WTC11 (cell line): ENCODE measurements at regions not wholly inside any gene's neighbourhood (a gene's known extent, or its start where the extent isn't known, plus 50 kb on each side); places are given as distances from the start of the nearest gene placed in this dataset.
"Not testable (repeated sequence)": the region's sequence is repeated elsewhere in the genome, so short reads cannot be mapped to it uniquely, and the experiment has no call there.

ENCODE experiments used
- ATAC-seq: fragments of 200-7000 bp; cut with Tn5 transposase; 2 replicates; pipeline ENCODE4 v1.10.0; 2021; ENCODE audit warnings: mild to moderate bottlenecking, moderate library complexity
- CTCF ChIA-PET: fragments of 300-600 bp; sonication (Branson Sonifier 250); formaldehyde crosslinking; loops from one replicate; lab custom pipeline; 2021; ENCODE audit warnings: antibody characterized with exemption; lab: Charles Lee
- POLR2A ChIA-PET: fragments of 350-600 bp; sonication (Branson Sonifier 250); formaldehyde crosslinking; loops from one replicate; lab custom pipeline; 2021; ENCODE audit warnings: antibody characterized with exemption; lab: Charles Lee
- DNase-seq: peaks from one replicate; pipeline ENCODE4 v3.0.0; 2021; ENCODE audit warnings: low spot score
- H3K27ac Mint-ChIP-seq: 2 replicates; pipeline ENCODE4 v1.8.0; 2021; ENCODE audit warnings: mixed read lengths
- H3K27me3 Mint-ChIP-seq: 2 replicates; pipeline ENCODE4 v1.8.0; 2021; ENCODE audit warnings: low read depth, mild to moderate bottlenecking, moderate library complexity, mixed read lengths
- H3K36me3 Mint-ChIP-seq: 2 replicates; pipeline ENCODE4 v1.8.0; 2021; ENCODE audit warnings: mixed read lengths
- H3K4me1 Mint-ChIP-seq: 2 replicates; pipeline ENCODE4 v1.8.0; 2022; ENCODE audit warnings: mixed read lengths
- H3K4me3 Mint-ChIP-seq: 2 replicates; pipeline ENCODE4 v1.8.0; 2021; ENCODE audit warnings: mild to moderate bottlenecking, moderate library complexity, mixed read lengths
- H3K9me3 Mint-ChIP-seq: 2 replicates; pipeline ENCODE4 v1.8.0; 2021; ENCODE audit warnings: mixed read lengths
- ATF1 ChIP-seq: sonication (generic); formaldehyde crosslinking; IDR thresholded peaks from 2 replicates; pipeline ENCODE4 v1.8.1; 2023; ENCODE audit warnings: mild to moderate bottlenecking, moderate library complexity, missing genetic modification reagents
- ATF2 ChIP-seq: sonication (generic); formaldehyde crosslinking; IDR thresholded peaks from 2 replicates; pipeline ENCODE4 v1.8.1; 2022; ENCODE audit warnings: low read depth, missing genetic modification reagents, borderline replicate concordance
- CDX4 ChIP-seq: fragments of 250-450 bp; sonication (Bioruptor Pico); IDR thresholded peaks from 2 replicates; pipeline ENCODE4 v1.9.0; 2021; ENCODE audit warnings: moderate library complexity, mild to moderate bottlenecking, inconsistent platforms, borderline replicate concordance
- CREM ChIP-seq: sonication (generic); formaldehyde crosslinking; IDR thresholded peaks from 2 replicates; pipeline ENCODE4 v1.8.1; 2022; ENCODE audit warnings: mild to moderate bottlenecking, missing genetic modification reagents, moderate library complexity
- CTCF ChIP-seq: fragments of 200-600 bp; IDR thresholded peaks from 2 replicates; pipeline ENCODE4 v1.8.0; 2022; ENCODE audit warnings: antibody characterized with exemption
- ESRRA ChIP-seq: sonication (generic); formaldehyde crosslinking; IDR thresholded peaks from 2 replicates; pipeline ENCODE4 v1.8.1; 2022; ENCODE audit warnings: mild to moderate bottlenecking, missing genetic modification reagents, borderline replicate concordance
- GRHL2 ChIP-seq: fragments of 250-450 bp; sonication (Bioruptor Pico); IDR thresholded peaks from 2 replicates; pipeline ENCODE4 v1.8.0; 2022; ENCODE audit warnings: mild to moderate bottlenecking, moderate library complexity; ENCODE audit not compliant: insufficient replicate concordance, severe bottlenecking
- HMGXB4 ChIP-seq: sonication (generic); formaldehyde crosslinking; IDR thresholded peaks from 2 replicates; pipeline ENCODE4 v1.8.1; 2023; ENCODE audit warnings: mild to moderate bottlenecking, moderate library complexity, missing genetic modification reagents
- IRF1 ChIP-seq: sonication (generic); formaldehyde crosslinking; IDR thresholded peaks from 2 replicates; pipeline ENCODE4 v1.8.0; 2023; ENCODE audit warnings: missing genetic modification reagents
- IRF2 ChIP-seq: sonication (generic); formaldehyde crosslinking; IDR thresholded peaks from 2 replicates; pipeline ENCODE4 v1.8.0; 2022; ENCODE audit warnings: low read depth, missing genetic modification reagents, borderline replicate concordance
- JUN ChIP-seq: sonication (generic); formaldehyde crosslinking; IDR thresholded peaks from 2 replicates; pipeline ENCODE4 v1.8.0; 2023; ENCODE audit warnings: mild to moderate bottlenecking, missing genetic modification reagents
- MLX ChIP-seq: sonication (generic); formaldehyde crosslinking; IDR thresholded peaks from 2 replicates; pipeline ENCODE4 v1.8.1; 2023; ENCODE audit warnings: mild to moderate bottlenecking, missing genetic modification reagents, moderate library complexity
- MXD4 ChIP-seq: fragments of 250-450 bp; sonication (Bioruptor Pico); IDR thresholded peaks from 2 replicates; pipeline ENCODE4 v1.8.0; 2021; ENCODE audit warnings: mild to moderate bottlenecking, moderate library complexity, borderline replicate concordance
- NFYB ChIP-seq: sonication (generic); formaldehyde crosslinking; conservative IDR thresholded peaks from 2 replicates; pipeline ENCODE4 v1.8.0; 2022; ENCODE audit warnings: low read depth, missing genetic modification reagents
- NR3C1 ChIP-seq: sonication (generic); formaldehyde crosslinking; conservative IDR thresholded peaks from 2 replicates; pipeline ENCODE4 v1.8.1; 2023; ENCODE audit warnings: low read depth, mild to moderate bottlenecking, missing genetic modification reagents
- PRRX2 ChIP-seq: fragments of 250-450 bp; sonication (Bioruptor Pico); IDR thresholded peaks from 2 replicates; pipeline ENCODE4 v1.8.0; 2021; ENCODE audit warnings: mild to moderate bottlenecking
- RELA ChIP-seq: sonication (generic); formaldehyde crosslinking; IDR thresholded peaks from 2 replicates; pipeline ENCODE4 v1.8.1; 2022; ENCODE audit warnings: missing genetic modification reagents, mild to moderate bottlenecking, borderline replicate concordance
- RORB ChIP-seq: fragments of 250-450 bp; sonication (Bioruptor Pico); IDR thresholded peaks from 2 replicates; pipeline ENCODE4 v1.9.0; 2021; ENCODE audit warnings: mild to moderate bottlenecking
- SOX15 ChIP-seq: fragments of 250-450 bp; sonication (Bioruptor Pico); IDR thresholded peaks from 2 replicates; pipeline ENCODE4 v1.9.0; 2021; ENCODE audit warnings: mild to moderate bottlenecking
- TEAD1 ChIP-seq: sonication (generic); formaldehyde crosslinking; IDR thresholded peaks from 2 replicates; pipeline ENCODE4 v1.8.0; 2022; ENCODE audit warnings: mild to moderate bottlenecking, missing genetic modification reagents
- ZBTB21 ChIP-seq: sonication (generic); formaldehyde crosslinking; IDR thresholded peaks from 2 replicates; pipeline ENCODE4 v1.8.1; 2023; ENCODE audit warnings: mild to moderate bottlenecking, missing genetic modification reagents, borderline replicate concordance
- ZMAT4 ChIP-seq: fragments of 250-450 bp; sonication (Bioruptor Pico); IDR thresholded peaks from 2 replicates; pipeline ENCODE4 v1.9.0; 2021; ENCODE audit warnings: mild to moderate bottlenecking
- ZNF121 ChIP-seq: sonication (generic); formaldehyde crosslinking; IDR thresholded peaks from 2 replicates; pipeline ENCODE4 v1.8.0; 2023; ENCODE audit warnings: missing genetic modification reagents
- ZNF396 ChIP-seq: fragments of 250-450 bp; sonication (Bioruptor Pico); IDR thresholded peaks from 2 replicates; pipeline ENCODE4 v1.8.0; 2021; ENCODE audit warnings: mild to moderate bottlenecking, moderate library complexity, borderline replicate concordance
- ZNF512 ChIP-seq: sonication (generic); formaldehyde crosslinking; IDR thresholded peaks from 2 replicates; pipeline ENCODE4 v1.8.1; 2022; ENCODE audit warnings: missing genetic modification reagents, borderline replicate concordance

GRCh38 chrX:83954116-83954515 lies 93.2 kb downstream of the CYLC1 start:
- DNase-seq (peak; percentile 14), ATAC-seq (peak; percentile 43; the same call in 1 of the 2 replicates)
- H3K4me3 Mint-ChIP-seq, H3K27ac Mint-ChIP-seq, H3K9me3 Mint-ChIP-seq, H3K27me3 Mint-ChIP-seq, H3K36me3 Mint-ChIP-seq, POLR2A ChIA-PET, H3K4me1 Mint-ChIP-seq: not testable (repeated sequence)
- CTCF ChIA-PET, result interaction anchor here (0.8 kb wide), 1 partner anchor 92 kb away, joined by 4 read pairs; no protein-coding TSS in a partner anchor

- ChIA-PET POLR2A (no interaction called here), CTCF (no interaction called here)
- ATAC-seq (no peak), DNase-seq (no peak)
- no peak for TF ChIP-seq JUN
- no peak for TF ChIP-seq CREM (CRISPR knock-in tag)
- TF ChIP-seq MXD4 (CRISPR knock-in tag), result no peak
- TF ChIP-seq HMGXB4, result no peak
- no peak for TF ChIP-seq NR3C1
- TF ChIP-seq SOX15, result no peak
- no peak for TF ChIP-seq MLX (CRISPR knock-in tag)
- no peak for TF ChIP-seq ZNF512 (CRISPR knock-in tag)
- TF ChIP-seq ATF1 (CRISPR knock-in tag), result no peak
- TF ChIP-seq TEAD1 (CRISPR knock-in tag), result no peak
- no peak for TF ChIP-seq CDX4 (CRISPR knock-in tag)
- no peak for TF ChIP-seq PRRX2
- no peak for TF ChIP-seq ZNF396
- no peak for TF ChIP-seq ZMAT4 (CRISPR knock-in tag)
- TF ChIP-seq RORB (CRISPR knock-in tag), result no peak
- TF ChIP-seq ZBTB21 (CRISPR knock-in tag), result no peak
- no peak for TF ChIP-seq NFYB
- TF ChIP-seq ESRRA, result no peak
- no peak for TF ChIP-seq ZNF121
- no peak for TF ChIP-seq IRF1
- no peak overlapping the region for H3K27ac Mint-ChIP-seq
- H3K36me3 Mint-ChIP-seq, result no peaks in the 10 kb centered on the region
- H3K4me3 Mint-ChIP-seq, result no peak overlapping the region
- H3K4me1 Mint-ChIP-seq, result no peaks in the 10 kb centered on the region
- H3K9me3 Mint-ChIP-seq, result no peaks in the 10 kb centered on the region
- no peaks in the 10 kb centered on the region for H3K27me3 Mint-ChIP-seq
Measured at GRCh38 chrX:83966347-83966746, 105.4 kb downstream of the CYLC1 start.

GRCh38 chrX:83984961-83985360 lies 124.0 kb downstream of the CYLC1 start:
- Mint-ChIP-seq H3K27ac (no peak overlapping the region), H3K36me3 (peaks cover 8% of the 10 kb centered on the region), H3K4me1 (no peaks in the 10 kb centered on the region), H3K9me3 (peaks cover 25% of the 10 kb centered on the region), H3K27me3 (no peaks in the 10 kb centered on the region), H3K4me3 (no peak overlapping the region)
- DNase-seq (no peak), ATAC-seq (no peak)
- ChIA-PET CTCF (no interaction called here), POLR2A (no interaction called here)
- TF ChIP-seq CTCF (no peak), RELA (CRISPR knock-in tag) (no peak), GRHL2 (CRISPR knock-in tag) (no peak), IRF2 (CRISPR knock-in tag) (no peak), ATF2 (CRISPR knock-in tag) (no peak), MXD4 (CRISPR knock-in tag) (no peak)
